HG03280 (cell line): ENCODE measurements at regions not wholly inside any gene's neighbourhood (a gene's known extent, or its start where the extent isn't known, plus 50 kb on each side); places are given as distances from the start of the nearest gene placed in this dataset.
A peak's percentile ranks its signal among the peaks of the same experiment; 100 is the strongest.

Experiments used
- ATAC-seq: cut with Tn5 transposase; IDR thresholded peaks from one replicate; pipeline ENCODE4 v1.9.1; 2021; ENCODE audit warnings: mild to moderate bottlenecking, moderate library complexity; ENCODE audit not compliant: unreplicated experiment

DNA sequence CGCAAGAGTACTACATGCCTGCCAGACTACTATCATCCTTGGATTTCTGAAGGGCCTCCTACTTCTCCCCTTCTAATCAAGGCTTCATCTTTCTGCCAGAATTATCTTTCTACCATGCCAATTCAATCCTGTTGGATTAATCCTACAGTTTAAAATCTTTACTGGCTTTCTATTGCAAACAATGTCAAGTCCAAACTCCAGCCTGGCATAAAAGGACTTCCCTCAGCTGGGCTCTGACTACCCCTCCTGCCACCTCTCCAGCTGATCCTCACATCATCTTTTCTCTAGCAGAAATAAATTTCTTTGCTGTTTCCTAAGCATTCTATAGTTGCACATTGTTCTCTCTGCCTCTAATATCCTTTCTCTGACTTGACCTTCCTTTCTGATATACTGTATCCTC, 119.7 kb upstream of the RAD23B start:
- ATAC-seq = no peak

DNA sequence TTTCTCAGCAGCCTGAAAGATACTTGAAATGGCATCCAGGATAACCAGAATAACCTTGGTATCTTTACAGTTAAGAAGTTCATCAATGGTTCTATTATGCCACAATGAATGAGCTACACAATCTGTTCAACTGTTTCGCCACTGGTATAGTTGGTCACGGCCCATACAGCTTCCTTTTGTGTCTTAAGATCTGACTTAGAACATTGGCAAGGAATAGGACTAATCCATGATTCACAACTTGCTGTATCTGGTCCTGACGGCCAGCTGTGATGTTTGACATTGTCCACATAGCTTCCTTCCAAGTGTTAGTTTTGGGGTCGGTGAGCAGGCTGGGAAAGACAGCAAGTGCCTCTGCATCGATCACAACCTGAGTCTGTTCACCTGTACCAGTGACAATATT, 113.3 kb upstream of the RAD23B start:
- no peak for ATAC-seq

DNA sequence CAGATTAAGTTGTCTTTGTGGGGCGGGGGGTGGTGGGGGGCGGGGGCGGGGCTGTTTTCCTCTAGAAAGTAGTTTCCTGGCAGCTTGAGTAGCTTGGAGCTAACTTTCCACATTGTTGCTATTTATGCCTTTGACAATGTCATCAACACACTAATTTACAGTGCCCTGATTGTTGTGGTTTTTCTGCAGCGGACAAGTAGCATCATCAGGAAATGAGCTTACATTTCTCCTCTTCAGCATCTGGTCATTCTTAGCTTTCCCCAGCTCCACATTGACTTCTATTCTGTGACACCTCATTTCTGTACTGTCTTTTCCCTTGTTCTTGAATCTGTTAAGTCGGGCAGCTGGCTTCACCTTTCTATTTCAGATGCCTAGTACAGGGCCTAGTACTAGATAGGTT, 112.3 kb upstream of the RAD23B start:
- no peak for ATAC-seq

DNA sequence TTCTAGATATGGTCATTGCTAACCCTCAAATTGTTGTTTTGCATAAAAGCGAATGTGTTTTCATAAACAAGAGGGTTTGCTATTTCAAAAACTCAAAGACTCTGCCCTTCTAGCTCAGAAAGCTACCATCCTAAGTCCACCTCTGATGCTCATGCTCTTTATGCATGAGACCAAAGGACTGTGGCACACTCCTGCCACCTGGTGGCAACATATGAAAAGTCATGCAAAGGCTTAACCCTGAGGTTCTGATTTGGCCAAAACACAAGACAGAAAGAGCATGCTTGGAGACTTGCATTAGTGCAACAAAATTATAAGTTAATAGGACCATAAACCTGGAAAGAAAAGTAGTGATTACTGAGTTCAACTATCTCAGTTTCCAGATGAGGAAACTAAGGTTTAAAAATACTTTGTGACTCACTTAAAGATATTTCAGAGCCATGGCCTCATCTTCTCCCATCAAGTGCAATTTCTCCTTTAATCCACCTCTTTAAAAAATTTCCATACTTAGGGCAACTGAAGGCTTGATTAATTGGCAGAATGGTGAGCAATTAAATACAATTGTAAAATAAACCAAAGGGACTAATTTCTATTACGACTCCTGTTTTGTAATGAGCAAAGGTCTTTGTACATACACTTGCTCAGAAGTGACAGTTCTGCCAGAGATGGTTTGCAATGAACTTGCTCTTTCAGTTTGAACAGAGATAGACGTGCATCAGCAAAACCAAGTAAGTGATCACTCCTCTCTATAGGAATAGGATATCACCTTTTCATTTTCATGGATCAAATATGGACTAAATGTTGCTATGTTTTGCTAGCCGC, 110.7 kb upstream of the RAD23B start:
- peak; percentile 62 for ATAC-seq

DNA sequence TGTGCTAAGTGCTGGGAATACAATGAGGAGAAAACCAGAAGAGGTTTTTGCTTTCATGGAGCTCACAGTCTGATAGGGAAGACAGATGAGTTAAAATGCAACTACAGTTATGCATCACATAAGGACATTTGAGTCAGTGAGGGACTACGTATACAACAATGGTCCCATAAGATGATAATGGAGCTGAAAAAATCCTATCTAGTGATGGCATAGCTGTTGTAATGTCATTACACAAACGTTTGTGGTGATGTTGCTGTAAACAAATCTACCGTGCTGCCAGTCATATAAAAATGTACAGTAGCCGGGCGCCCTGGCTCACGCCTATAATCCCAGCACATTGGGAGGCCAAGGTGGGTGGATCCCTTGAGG, 110.1 kb upstream of the RAD23B start:
- peak; percentile 47 for ATAC-seq

DNA sequence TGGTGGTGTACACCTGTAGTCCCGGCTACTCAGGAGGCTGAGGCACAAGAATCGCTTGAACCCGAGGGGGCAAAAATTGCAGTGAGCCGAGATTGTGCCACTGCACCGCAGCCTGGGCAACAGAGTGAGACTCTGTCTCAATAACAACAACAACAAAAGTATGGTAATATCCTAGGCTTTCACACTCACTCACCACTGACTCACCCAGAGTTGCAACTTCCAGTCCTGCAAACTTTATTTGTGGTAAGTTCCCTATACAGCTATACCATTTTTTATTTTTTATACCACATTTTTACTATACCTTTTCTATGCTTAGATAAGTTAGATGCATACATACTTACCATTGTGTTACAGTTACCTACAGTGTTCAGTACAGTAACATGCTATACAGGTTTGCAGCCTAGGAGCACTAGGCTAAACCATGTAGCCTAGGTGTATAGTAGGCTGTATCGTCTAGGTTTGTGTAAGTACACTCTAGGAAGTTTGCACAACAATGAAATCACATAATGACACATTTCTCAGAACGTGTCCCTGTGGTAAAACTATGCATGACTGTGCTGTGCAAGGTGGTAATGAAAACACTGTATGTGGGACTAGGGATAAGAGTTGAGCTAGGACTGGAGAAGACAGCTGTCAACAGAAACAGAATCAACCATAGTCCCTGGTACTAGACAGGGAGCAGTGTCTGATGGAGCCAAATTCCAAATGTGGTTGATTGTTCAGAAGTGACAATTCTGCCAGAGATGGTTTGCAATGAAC, 109.5 kb upstream of the RAD23B start:
- no peak for ATAC-seq

DNA sequence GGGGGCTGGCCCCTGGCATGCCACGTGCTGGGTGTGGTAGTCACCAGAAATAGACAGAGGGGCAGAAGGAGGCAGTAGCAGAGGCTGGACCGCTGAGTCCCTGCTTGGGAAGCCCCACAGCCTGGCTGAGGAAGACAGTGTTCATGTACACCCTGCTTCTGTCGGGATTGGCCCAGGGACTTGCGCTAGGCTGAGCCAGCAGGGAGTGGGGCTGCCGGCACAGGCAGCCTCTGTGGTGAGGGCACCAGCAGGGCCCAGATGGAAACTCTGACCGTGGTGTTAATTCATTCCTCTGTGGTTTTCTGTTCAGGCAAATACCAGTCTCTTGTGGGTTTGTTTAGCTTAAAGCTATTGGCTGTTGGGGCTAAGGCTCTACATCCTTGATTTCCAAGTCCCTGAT, 108.6 kb upstream of the RAD23B start:
- ATAC-seq = no peak

DNA sequence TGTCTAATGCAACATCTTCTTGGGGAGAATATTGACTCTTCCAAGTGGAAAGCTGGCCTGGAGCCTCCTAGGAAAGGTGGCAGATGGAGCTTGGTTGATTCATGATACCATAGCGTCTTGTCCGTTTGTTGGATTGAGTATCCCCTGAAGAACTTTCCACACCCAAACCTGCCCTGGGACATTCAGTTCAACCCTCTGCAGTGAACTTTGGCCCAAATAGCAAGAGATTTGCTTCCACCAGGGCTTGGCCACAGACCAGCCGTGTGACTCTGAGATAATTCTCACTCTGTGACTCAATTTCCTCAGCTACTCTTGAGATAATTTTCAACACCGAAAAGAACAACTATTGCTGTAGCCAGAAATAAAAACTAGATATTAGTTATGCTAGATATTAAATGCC, 108.0 kb upstream of the RAD23B start:
- no peak for ATAC-seq

DNA sequence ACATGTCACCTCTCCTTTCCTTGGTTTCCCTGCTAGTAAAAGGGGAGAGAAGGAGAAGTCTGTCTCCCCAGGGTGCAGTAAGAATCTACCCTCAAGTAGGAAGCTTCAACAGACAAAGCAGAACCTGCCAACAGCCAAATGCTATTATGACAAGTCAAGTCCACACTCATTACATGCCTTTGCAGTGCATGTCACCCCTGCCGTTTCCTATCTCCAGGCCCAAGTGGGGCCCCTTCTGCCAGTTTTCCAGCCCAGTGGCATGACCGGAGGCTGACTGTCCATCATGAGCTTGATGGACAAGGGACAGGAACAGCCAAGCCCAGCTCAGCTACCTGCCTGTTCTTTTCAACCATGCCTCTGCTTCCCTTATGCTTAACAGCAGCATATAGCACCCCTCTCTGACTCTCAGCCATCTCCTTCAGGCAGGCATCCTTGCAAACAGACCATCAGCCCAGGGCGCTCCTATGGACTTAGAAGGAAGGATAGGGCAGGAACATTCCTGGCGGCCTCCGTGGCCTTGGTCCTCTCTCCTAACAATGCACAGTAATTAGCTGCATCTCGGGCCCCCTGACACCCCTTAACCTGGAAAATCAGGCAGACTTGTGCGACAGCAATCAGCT, 107.2 kb upstream of the RAD23B start:
- ATAC-seq = no peak

DNA sequence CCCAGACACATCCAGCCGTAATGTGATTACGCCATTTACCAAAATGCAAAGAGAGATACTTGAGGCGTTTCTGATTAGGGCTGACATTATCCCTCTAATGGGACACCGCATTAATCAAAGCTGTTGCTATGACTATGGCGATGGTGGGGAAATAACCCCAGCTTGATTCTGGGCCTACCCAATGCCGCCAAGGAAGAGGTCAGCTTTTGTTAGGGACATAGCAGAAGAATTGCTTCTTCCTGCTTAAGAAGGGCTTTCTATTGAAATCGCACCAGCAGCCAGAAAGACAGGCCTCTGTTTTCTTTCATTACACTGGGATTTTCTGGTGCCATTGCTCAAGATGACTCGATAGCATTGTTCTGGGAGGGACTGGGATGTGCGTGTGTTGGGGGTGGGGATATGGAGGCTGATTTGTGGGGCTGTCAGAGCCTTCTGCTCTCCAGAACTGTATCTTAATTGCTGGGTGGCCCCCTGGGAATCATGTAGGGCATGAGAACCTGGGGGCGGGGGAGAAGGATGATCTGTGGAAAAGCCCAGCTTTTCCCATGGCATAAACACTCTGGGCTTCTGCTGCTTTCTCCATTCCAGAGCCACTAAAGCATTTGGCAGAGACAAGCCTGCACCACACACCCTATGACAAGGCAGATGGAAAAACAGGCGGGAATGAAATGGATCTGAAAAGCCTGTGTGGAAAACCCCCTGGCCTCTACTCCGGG, 106.5 kb upstream of the RAD23B start:
- ATAC-seq = no peak

DNA sequence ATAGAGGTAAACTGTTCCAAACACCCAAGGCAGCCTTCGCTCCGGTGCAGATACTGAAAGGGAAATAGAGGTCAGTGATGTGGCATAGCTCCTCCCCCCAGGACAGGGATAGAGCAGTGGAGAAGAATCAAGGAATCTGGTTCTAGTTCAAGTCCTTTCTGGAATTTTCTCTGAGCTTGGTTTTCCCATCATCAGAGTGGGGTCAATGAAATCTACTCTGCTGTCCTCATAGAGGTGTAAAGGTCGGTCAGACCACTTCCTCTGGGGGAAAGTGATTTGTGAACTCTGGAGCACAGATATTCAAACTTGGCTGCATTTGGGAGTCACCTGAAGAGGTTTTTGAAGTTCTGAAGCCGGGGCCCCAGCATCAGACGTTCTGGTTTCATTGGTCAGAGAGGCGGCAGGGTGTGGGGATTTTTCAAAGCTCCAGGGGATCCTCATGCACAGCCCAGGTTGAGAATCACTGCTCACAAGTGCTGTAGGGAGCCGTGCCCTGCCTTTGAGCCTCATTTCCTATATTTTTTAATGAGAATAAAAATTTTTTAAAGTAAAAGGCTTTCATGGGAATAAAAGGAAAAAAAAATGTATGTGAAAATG, 105.7 kb upstream of the RAD23B start:
- no peak for ATAC-seq

DNA sequence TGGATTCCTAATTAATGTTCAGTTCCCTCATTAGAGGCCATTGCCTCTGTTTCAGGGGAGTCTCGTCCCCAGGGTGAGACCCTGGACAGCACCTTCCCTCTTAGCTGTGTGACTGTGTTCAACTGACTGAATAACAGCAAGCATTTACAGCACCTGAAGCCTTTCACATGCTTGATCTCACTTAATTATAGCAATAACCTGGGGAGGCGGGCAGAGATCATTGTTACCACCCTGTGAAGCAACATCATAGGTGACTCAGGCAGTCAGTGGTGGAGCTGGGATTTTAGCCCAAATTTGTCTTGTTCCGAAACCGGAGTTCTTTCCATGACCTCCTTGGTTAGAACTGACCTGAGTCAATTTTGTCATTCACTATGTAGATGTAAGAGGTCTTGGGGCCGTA, 105.2 kb upstream of the RAD23B start:
- no peak for ATAC-seq

DNA sequence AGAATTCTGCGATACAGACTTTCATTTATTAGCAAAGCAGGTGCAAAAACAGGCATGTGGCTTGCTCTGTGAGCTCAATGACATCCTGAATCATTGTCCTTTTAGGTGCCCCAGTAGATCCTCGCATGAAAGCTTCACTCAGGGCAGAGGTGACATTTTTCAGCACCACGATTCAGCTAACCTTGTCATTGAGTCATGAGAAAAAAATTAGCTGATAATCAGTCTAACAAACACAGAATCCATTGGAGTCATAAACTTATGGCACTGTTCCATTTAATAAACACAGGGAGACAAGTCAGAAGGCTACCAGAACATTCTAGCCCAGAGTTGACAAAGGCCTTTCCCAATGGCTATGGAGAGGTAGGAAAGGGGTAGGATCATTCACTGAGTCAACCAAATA, 104.8 kb upstream of the RAD23B start:
- ATAC-seq = no peak

DNA sequence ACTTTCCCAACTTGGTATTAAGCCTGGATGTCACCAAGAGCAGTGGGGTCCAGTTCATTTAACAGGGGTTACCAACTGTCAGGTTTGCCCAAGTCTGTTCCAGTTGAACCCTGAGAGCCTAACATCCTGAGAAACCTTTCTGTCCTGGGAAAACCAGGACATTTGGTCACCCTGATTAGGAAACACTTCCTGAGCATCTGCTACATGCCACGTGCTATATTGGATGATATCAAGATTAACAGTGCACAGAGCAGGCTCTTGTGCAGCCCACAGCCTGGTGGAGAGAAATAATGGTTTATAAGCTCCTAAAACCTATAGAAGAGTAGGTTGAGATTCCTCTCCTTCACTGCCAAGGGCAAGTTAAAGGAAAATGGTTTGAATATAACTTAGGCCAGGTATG, 102.9 kb upstream of the RAD23B start:
- no peak for ATAC-seq

DNA sequence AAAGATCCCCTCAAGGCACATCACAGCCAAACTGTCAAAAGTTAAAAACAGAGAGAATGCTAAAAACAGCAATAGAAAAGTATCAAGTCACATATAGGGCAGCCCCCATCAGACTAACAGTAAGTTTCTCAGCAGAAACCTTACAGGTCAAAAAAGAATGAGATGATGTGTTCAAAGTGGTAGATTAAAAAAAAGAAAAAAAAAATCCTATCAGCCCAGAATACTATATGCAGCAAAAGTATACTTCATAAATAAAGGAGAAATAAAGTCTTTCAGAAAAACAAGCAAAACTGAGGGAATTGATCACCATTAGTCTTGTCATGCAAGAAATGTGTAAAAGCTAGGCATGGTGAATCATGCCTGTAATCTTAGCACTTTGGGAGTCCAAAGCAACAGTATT, 99.9 kb upstream of the RAD23B start:
- no peak for ATAC-seq

DNA sequence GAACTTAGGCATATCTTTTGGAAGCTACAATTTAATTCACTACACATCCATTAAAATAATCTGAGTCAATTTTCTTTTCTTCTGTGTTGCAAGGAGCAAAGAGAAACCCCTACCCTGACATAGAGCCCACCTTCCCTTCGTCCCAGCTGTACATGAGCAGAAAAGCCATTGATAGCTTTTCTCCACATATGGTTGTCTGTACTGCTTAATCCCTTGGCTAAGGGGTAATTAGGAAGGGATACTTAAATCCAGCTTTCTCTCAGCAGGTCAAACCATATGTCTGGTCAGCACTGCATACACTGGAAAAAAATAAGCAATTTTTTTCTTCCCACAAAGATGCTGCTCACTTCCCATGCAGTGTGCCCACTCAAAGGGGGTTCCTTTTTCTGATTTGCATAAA, 94.7 kb upstream of the RAD23B start:
- ATAC-seq = no peak

DNA sequence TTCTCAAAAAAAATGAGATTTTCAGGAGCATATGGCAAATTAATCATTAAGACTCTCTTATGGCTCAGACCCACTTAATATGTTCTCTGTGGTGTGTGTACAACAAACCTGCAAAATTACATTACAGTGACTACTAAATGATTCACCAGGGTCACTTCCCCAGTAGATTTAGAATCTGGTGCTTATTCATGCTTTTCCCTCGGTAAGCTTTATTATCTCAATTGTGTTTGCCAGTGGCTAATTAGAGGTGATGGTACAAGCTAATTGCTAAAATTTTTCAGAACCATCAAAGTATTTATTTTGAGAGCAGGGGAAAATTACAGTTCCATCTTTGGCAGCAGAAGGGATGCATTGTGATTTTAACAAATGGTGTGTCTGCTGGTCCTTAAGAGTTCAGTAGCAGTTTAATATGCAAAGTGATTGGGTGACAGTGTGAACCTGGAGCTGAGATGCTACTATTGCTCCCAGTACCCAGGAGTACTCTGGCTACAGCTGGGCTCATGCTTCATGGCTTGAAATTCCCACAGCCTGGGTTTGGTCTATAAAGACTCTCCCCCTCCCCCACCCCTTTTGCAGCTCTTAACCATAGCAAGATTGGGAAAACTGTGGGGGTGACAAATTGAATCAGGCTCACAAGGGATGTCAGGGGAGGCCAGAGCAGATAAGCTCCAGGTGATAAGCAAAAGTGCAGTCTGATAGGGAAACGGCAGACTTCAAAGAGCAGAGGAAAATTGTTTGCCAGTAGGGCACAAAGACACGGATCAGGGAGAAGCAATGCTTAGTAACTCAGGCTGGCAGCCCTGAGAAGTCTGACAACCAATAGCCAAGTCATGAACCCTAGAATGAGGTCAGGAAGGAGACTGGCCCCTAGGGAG, 92.8 kb upstream of the RAD23B start:
- no peak for ATAC-seq

DNA sequence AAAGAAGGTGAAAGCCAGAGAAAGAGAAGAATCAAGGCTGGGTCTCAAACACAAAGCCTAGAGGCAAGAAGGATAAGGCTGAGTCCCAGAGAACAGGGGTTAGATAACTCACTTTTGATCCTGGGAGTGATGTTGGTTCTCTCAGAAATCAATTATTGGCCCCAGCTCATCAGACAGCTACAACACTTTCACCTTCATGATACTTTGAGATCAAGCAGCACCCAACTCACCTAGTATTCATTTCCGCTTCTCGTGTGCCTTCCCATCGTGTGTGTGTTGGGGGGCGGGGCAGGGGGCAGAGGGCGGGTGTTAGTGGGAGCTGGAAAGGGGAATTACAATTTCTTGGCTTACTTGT, 92.2 kb upstream of the RAD23B start:
- ATAC-seq = no peak

DNA sequence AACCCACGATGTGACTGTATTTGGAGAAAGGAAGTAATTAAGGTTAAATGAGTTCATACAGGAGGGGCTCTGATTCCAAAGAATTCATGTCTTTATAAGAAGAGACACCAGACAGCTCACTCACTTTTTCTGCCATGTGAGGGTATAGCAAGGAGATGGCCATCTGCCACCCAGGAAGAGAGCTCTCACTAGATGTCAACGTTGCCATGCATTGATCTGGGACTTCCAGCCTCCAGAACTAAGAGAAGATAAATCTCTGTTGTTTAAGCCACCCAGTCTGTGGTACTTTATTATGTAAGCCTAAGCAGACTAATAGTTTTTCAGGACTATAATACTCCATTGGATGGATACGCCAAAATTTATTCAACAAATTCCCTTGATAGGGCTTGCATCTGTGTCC, 89.8 kb upstream of the RAD23B start:
- ATAC-seq = no peak

DNA sequence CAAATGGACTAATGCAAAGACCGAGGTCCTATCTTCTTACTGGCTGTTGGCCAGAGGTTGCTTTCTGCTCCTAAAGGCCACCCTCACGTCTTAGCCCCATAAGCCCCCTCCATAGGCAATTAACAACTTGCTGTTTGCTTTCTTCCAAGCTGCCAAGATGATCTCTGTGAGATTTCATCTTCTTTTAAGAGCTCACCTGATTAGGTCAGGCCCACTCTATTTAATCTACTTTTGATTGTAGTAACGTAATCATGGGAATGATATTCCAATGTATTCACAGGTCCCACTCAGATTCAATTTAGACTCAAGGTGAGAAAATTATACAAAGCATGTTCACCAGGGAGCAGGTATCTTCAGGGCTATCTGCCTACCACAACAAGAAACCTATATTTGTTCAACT, 84.4 kb upstream of the RAD23B start:
- no peak for ATAC-seq
